T-helper 17 cell (primary cell): ENCODE measurements at regions not wholly inside any gene's neighbourhood (a gene's known extent, or its start where the extent isn't known, plus 50 kb on each side); places are given as distances from the start of the nearest gene placed in this dataset.

Source experiments
- ATAC-seq: fragments of 150-1000 bp; cut with Tn5 transposase; 2 replicates; pipeline ENCODE4 v1.10.0; 2021; ENCODE audit warnings: mild to moderate bottlenecking, moderate library complexity
- DNase-seq, 3 donors: peaks; one replicate each; pipeline versions ENCODE4 v3.0.0 to v3.0.0-alpha.2; 2020 to 2021
- H3K9me3 ChIP-seq: one replicate; pipeline ENCODE4 v1.7.0; 2013; ENCODE audit warnings: low read length, mild to moderate bottlenecking; ENCODE audit not compliant: control insufficient read depth, poor library complexity, severe bottlenecking
- H3K27ac Mint-ChIP-seq: one replicate; pipeline ENCODE4 v1.8.0; 2022; ENCODE audit warnings: mild to moderate bottlenecking, moderate library complexity, mixed read lengths
- H3K27me3 Mint-ChIP-seq: one replicate; pipeline ENCODE4 v1.8.0; 2022; ENCODE audit warnings: mixed read lengths
- H3K36me3 Mint-ChIP-seq: one replicate; pipeline ENCODE4 v1.8.0; 2022; ENCODE audit warnings: low read depth, mixed read lengths
- H3K4me1 Mint-ChIP-seq: one replicate; pipeline ENCODE4 v1.8.0; 2022; ENCODE audit warnings: mild to moderate bottlenecking, mixed read lengths
- H3K4me3 Mint-ChIP-seq: one replicate; pipeline ENCODE4 v1.8.0; 2022; ENCODE audit warnings: mild to moderate bottlenecking, moderate library complexity, mixed read lengths

- no peaks in the 10 kb centered on the region for H3K9me3 ChIP-seq
- DNase-seq = no peak
- H3K4me1 Mint-ChIP-seq = no peaks in the 10 kb centered on the region
- H3K27me3 Mint-ChIP-seq = peaks cover 10% of the 10 kb centered on the region
- no peak overlapping the region for H3K27ac Mint-ChIP-seq
- H3K4me3 Mint-ChIP-seq = no peak overlapping the region
- peaks cover 5% of the 10 kb centered on the region for H3K36me3 Mint-ChIP-seq
- ATAC-seq = no peak
These were observed 249.5 kb upstream of the TANK start for GRCh38 chr2:160910681-160911080.

- H3K4me1 Mint-ChIP-seq = no peaks in the 10 kb centered on the region
- ATAC-seq (no peak), DNase-seq (no peak)
- no peak overlapping the region for H3K4me3 Mint-ChIP-seq
- H3K36me3 Mint-ChIP-seq = peaks cover 5% of the 10 kb centered on the region
- H3K27ac Mint-ChIP-seq = no peak overlapping the region
- H3K27me3 Mint-ChIP-seq = peaks cover 6% of the 10 kb centered on the region
- no peaks in the 10 kb centered on the region for H3K9me3 ChIP-seq
These were observed 249.0 kb upstream of the TANK start for GRCh38 chr2:160911258-160911657.

- Mint-ChIP-seq H3K27me3 (peaks cover 13% of the 10 kb centered on the region), H3K36me3 (peaks cover 4% of the 10 kb centered on the region), H3K4me1 (no peaks in the 10 kb centered on the region), H3K4me3 (no peak overlapping the region), H3K27ac (no peak overlapping the region)
- DNase-seq (no peak), ATAC-seq (no peak)
- no peaks in the 10 kb centered on the region for H3K9me3 ChIP-seq
These were observed 248.0 kb upstream of the TANK start for GRCh38 chr2:160912276-160912675.

GRCh38 chr2:160913323-160913722 lies 246.9 kb upstream of the TANK start:
- ATAC-seq = no peak
- Mint-ChIP-seq H3K27ac (no peak overlapping the region), H3K4me3 (no peak overlapping the region), H3K27me3 (peaks cover 14% of the 10 kb centered on the region), H3K36me3 (peaks cover 4% of the 10 kb centered on the region), H3K4me1 (no peaks in the 10 kb centered on the region)
- no peaks in the 10 kb centered on the region for H3K9me3 ChIP-seq
- no peak for DNase-seq

GRCh38 chr2:160914217-160914616 lies 246.0 kb upstream of the TANK start:
- DNase-seq (no peak), ATAC-seq (no peak)
- Mint-ChIP-seq H3K4me3 (no peak overlapping the region), H3K4me1 (peaks cover 3% of the 10 kb centered on the region), H3K36me3 (no peaks in the 10 kb centered on the region), H3K27me3 (peaks cover 10% of the 10 kb centered on the region), H3K27ac (no peak overlapping the region)
- no peaks in the 10 kb centered on the region for H3K9me3 ChIP-seq

GRCh38 chr2:160916300-160916699 lies 243.9 kb upstream of the TANK start:
- Mint-ChIP-seq H3K4me3 (no peak overlapping the region), H3K27me3 (peaks cover 29% of the 10 kb centered on the region), H3K27ac (no peak overlapping the region), H3K4me1 (peaks cover 7% of the 10 kb centered on the region), H3K36me3 (no peaks in the 10 kb centered on the region)
- no peaks in the 10 kb centered on the region for H3K9me3 ChIP-seq
- no peak for DNase-seq
- ATAC-seq = no peak

- Mint-ChIP-seq H3K27me3 (peaks cover 30% of the 10 kb centered on the region), H3K27ac (no peak overlapping the region), H3K36me3 (no peaks in the 10 kb centered on the region), H3K4me1 (peaks cover 7% of the 10 kb centered on the region), H3K4me3 (no peak overlapping the region)
- DNase-seq (no peak), ATAC-seq (no peak)
- H3K9me3 ChIP-seq = no peaks in the 10 kb centered on the region
These were observed 242.4 kb upstream of the TANK start for GRCh38 chr2:160917850-160918249.

GRCh38 chr2:160918258-160918657 lies 242.0 kb upstream of the TANK start:
- peaks cover 7% of the 10 kb centered on the region for H3K4me1 Mint-ChIP-seq
- DNase-seq (no peak), ATAC-seq (no peak)
- no peaks in the 10 kb centered on the region for H3K36me3 Mint-ChIP-seq
- H3K4me3 Mint-ChIP-seq = no peak overlapping the region
- H3K9me3 ChIP-seq = no peaks in the 10 kb centered on the region
- H3K27ac Mint-ChIP-seq = peak overlapping the region; percentile 29
- H3K27me3 Mint-ChIP-seq = peaks cover 30% of the 10 kb centered on the region

GRCh38 chr2:160918906-160919503 lies 241.2 kb upstream of the TANK start:
- Mint-ChIP-seq H3K4me1 (peaks cover 7% of the 10 kb centered on the region), H3K27ac (peak overlapping the region; percentile 29), H3K4me3 (no peak overlapping the region), H3K36me3 (no peaks in the 10 kb centered on the region), H3K27me3 (peaks cover 30% of the 10 kb centered on the region)
- DNase-seq (peak in 2 of 3 donors; percentile 10 to 11), ATAC-seq (no peak)
- H3K9me3 ChIP-seq = no peaks in the 10 kb centered on the region

- no peak overlapping the region for H3K27ac Mint-ChIP-seq
- no peaks in the 10 kb centered on the region for H3K9me3 ChIP-seq
- peaks cover 38% of the 10 kb centered on the region for H3K27me3 Mint-ChIP-seq
- DNase-seq (no peak), ATAC-seq (no peak)
- peaks cover 7% of the 10 kb centered on the region for H3K4me1 Mint-ChIP-seq
- no peak overlapping the region for H3K4me3 Mint-ChIP-seq
- H3K36me3 Mint-ChIP-seq = no peaks in the 10 kb centered on the region
These were observed 240.2 kb upstream of the TANK start for GRCh38 chr2:160920061-160920460.

GRCh38 chr2:160920791-160921303 lies 239.4 kb upstream of the TANK start:
- ATAC-seq = no peak
- Mint-ChIP-seq H3K4me3 (no peak overlapping the region), H3K36me3 (no peaks in the 10 kb centered on the region), H3K4me1 (peaks cover 7% of the 10 kb centered on the region), H3K27me3 (peaks cover 38% of the 10 kb centered on the region), H3K27ac (no peak overlapping the region)
- DNase-seq = no peak
- no peaks in the 10 kb centered on the region for H3K9me3 ChIP-seq

GRCh38 chr2:160921386-160921964 lies 238.8 kb upstream of the TANK start:
- ATAC-seq = no peak
- Mint-ChIP-seq H3K27ac (no peak overlapping the region), H3K4me3 (no peak overlapping the region), H3K4me1 (peaks cover 7% of the 10 kb centered on the region), H3K27me3 (peaks cover 38% of the 10 kb centered on the region), H3K36me3 (no peaks in the 10 kb centered on the region)
- H3K9me3 ChIP-seq = no peaks in the 10 kb centered on the region
- DNase-seq = no peak

GRCh38 chr2:160924936-160925353 lies 235.3 kb upstream of the TANK start:
- Mint-ChIP-seq H3K4me1 (peaks cover 2% of the 10 kb centered on the region), H3K36me3 (no peaks in the 10 kb centered on the region), H3K27me3 (peaks cover 27% of the 10 kb centered on the region), H3K27ac (no peak overlapping the region), H3K4me3 (no peak overlapping the region)
- no peak for DNase-seq
- H3K9me3 ChIP-seq = no peaks in the 10 kb centered on the region
- no peak for ATAC-seq

- no peaks in the 10 kb centered on the region for H3K36me3 Mint-ChIP-seq
- no peak overlapping the region for H3K4me3 Mint-ChIP-seq
- peaks cover 17% of the 10 kb centered on the region for H3K27me3 Mint-ChIP-seq
- ATAC-seq (no peak), DNase-seq (no peak)
- H3K9me3 ChIP-seq = no peaks in the 10 kb centered on the region
- H3K4me1 Mint-ChIP-seq = no peaks in the 10 kb centered on the region
- H3K27ac Mint-ChIP-seq = no peak overlapping the region
These were observed 234.3 kb upstream of the TANK start for GRCh38 chr2:160925956-160926355.
